ENCODE measurements at regions not wholly inside any gene's neighbourhood (a gene's known extent, or its start where the extent isn't known, plus 50 kb on each side); places are given as distances from the start of the nearest gene placed in this dataset.

DNA sequence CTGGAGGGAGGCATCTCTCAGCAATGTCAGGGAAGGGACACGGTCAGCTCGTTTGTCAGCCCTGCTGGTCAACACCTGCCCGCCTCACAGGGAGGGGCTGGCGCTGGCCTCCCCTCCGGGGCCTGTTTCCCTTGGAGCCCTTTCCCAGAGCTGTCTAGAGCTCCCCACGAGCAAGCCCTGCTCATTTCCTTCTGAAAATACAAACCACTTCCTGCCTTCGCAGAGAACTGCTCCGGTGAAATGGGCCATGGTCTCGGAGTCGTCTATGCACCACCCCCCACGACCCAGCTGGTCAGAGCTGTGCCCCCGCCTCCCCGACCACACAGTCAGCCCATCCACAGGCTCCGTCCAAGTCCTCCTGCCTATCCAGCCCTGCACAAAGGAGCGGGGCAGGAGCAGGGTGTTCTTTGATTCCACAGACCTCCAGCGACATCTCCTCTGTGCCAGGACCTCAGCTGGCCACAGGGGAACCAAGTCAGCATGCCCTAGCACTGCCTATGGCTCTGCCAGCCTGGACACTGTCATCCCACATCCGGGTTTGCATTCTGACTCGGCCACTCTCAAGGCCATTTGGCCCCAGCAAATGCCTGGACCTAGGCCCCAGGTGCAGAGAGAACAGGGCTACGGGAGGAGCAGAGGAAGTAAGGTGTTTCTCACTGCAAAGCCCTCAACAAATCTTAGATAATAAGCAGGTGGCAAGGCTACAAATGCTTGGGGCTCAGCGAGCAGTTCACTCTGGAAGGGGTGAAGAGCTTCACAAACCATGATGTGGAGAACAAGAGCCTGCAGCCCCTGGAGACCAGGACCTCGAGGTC, 82.1 kb upstream of the WNT11 start:
- DNase-seq, result no peak
- Mint-ChIP-seq H3K27ac (peak overlapping the region in 1 of 3 experiments; percentile 23; a peak in 1 of 7 replicates), H3K27me3 (ENCODE audit: low read depth) (peaks cover 7% of the 10 kb centered on the region; the same call in 1 of the 2 replicates), H3K4me1 (peaks cover 8 to 20% of the 10 kb centered on the region in 2 experiments), H3K36me3 (ENCODE audit: insufficient read depth in 1 of 3, low read depth in 3 of 3) (no peaks in the 10 kb centered on the region), H3K4me3 (no peak overlapping the region), H3K9me3 (no peaks in the 10 kb centered on the region)
- Histone ChIP-seq H4K20me1 (ENCODE audit: control insufficient read depth, insufficient read depth, insufficient read length) (no peaks in the 10 kb centered on the region), H3K4me2 (ENCODE audit: insufficient read depth, insufficient read length, low read length) (no peak overlapping the region), H3K23ac (ENCODE audit: insufficient read length, low read depth, low read length) (no peak overlapping the region), H3K4ac (ENCODE audit: low read depth, low read length) (no peak overlapping the region), H4K5ac (ENCODE audit: insufficient read length, low read depth, low read length) (no peak overlapping the region), H3K27ac (ENCODE audit: insufficient read length, low read depth, low read length) (no peak overlapping the region), H3K4me1 (ENCODE audit: insufficient read depth, low read length) (no peaks in the 10 kb centered on the region), H3K14ac (ENCODE audit: insufficient read depth, low read length) (no peak overlapping the region; the same call in 1 of the 2 replicates), H3K9me3 (ENCODE audit: control insufficient read depth, low read depth, low read length) (no peaks in the 10 kb centered on the region), H3K79me2 (ENCODE audit: insufficient read depth, low read length) (no peaks in the 10 kb centered on the region), H3K56ac (ENCODE audit: insufficient read length, low read depth, low read length) (no peak overlapping the region), H3K79me1 (ENCODE audit: insufficient read depth, low read depth, low read length, poor library complexity, severe bottlenecking) (no peaks in the 10 kb centered on the region), H3K23me2 (ENCODE audit: insufficient read length, low read depth, low read length, poor library complexity, severe bottlenecking) (no peaks in the 10 kb centered on the region), H2AFZ (ENCODE audit: low read length) (no peak overlapping the region), H2BK15ac (ENCODE audit: low read depth, low read length) (no peak overlapping the region), H4K91ac (ENCODE audit: insufficient read length, low read depth, low read length) (no peak overlapping the region), H2BK5ac (ENCODE audit: insufficient read length, low read length) (no peak overlapping the region), H3K27me3 (ENCODE audit: insufficient read depth, low read length) (no peaks in the 10 kb centered on the region; the same call in 1 of the 2 replicates), H2BK20ac (ENCODE audit: low read depth, low read length, poor library complexity, severe bottlenecking) (no peak overlapping the region), H2BK120ac (ENCODE audit: low read depth, low read length, poor library complexity, severe bottlenecking) (no peak overlapping the region), H2BK12ac (ENCODE audit: insufficient read length, low read depth, low read length) (no peak overlapping the region), H3K18ac (ENCODE audit: insufficient read length, low read depth, low read length) (peak overlapping the region; percentile 24), H2AK5ac (ENCODE audit: insufficient read length, low read length) (no peak overlapping the region), H4K8ac (replicated peaks; ENCODE audit: insufficient read length, low read depth, low read length) (no peak overlapping the region), H3T11ph (ENCODE audit: low read length) (no peak overlapping the region), H3K9ac (ENCODE audit: extremely low read depth, insufficient read length, low read length) (no peak overlapping the region)
- WGBS (ENCODE audit: extremely low coverage, insufficient read length, low lambda C conversion rate), result no CpG with 5 or more reads among the region's 21 CpGs
- TF ChIP-seq, protein P1, sequence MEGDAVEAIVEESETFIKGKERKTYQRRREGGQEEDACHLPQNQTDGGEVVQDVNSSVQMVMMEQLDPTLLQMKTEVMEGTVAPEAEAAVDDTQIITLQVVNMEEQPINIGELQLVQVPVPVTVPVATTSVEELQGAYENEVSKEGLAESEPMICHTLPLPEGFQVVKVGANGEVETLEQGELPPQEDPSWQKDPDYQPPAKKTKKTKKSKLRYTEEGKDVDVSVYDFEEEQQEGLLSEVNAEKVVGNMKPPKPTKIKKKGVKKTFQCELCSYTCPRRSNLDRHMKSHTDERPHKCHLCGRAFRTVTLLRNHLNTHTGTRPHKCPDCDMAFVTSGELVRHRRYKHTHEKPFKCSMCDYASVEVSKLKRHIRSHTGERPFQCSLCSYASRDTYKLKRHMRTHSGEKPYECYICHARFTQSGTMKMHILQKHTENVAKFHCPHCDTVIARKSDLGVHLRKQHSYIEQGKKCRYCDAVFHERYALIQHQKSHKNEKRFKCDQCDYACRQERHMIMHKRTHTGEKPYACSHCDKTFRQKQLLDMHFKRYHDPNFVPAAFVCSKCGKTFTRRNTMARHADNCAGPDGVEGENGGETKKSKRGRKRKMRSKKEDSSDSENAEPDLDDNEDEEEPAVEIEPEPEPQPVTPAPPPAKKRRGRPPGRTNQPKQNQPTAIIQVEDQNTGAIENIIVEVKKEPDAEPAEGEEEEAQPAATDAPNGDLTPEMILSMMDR (conservative IDR thresholded peaks at IDR 0.05), result no peak

Measured in H9 (cell line).